ENCODE measurements at regions not wholly inside any gene's neighbourhood (a gene's known extent, or its start where the extent isn't known, plus 50 kb on each side); places are given as distances from the start of the nearest gene placed in this dataset.

GRCh38 chr11:70624598-70624993 lies 226.3 kb downstream of the CTTN start:
- POLR2A ChIA-PET: no interaction called here
- H3K4me3 ChIP-seq (ENCODE audit: low read depth, low read length): no peak overlapping the region
- CTCF ChIA-PET: no interaction called here
- TF ChIP-seq, protein P1, sequence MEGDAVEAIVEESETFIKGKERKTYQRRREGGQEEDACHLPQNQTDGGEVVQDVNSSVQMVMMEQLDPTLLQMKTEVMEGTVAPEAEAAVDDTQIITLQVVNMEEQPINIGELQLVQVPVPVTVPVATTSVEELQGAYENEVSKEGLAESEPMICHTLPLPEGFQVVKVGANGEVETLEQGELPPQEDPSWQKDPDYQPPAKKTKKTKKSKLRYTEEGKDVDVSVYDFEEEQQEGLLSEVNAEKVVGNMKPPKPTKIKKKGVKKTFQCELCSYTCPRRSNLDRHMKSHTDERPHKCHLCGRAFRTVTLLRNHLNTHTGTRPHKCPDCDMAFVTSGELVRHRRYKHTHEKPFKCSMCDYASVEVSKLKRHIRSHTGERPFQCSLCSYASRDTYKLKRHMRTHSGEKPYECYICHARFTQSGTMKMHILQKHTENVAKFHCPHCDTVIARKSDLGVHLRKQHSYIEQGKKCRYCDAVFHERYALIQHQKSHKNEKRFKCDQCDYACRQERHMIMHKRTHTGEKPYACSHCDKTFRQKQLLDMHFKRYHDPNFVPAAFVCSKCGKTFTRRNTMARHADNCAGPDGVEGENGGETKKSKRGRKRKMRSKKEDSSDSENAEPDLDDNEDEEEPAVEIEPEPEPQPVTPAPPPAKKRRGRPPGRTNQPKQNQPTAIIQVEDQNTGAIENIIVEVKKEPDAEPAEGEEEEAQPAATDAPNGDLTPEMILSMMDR (IDR thresholded peaks at IDR 0.05; ENCODE audit: insufficient read depth, low read length, missing control alignments): no peak
- DNase-seq (ENCODE audit: low read depth, low spot score): no peak

- POLR2A ChIA-PET: no interaction called here
- TF ChIP-seq, protein P1 (IDR thresholded peaks at IDR 0.05; ENCODE audit: insufficient read depth, low read length, missing control alignments): no peak
- CTCF ChIA-PET: no interaction called here
- no peak for DNase-seq (ENCODE audit: low read depth, low spot score)
- no peak overlapping the region for H3K4me3 ChIP-seq (ENCODE audit: low read depth, low read length)
Observed at GRCh38 chr11:70625051-70625450, 226.7 kb downstream of the CTTN start.

DNA sequence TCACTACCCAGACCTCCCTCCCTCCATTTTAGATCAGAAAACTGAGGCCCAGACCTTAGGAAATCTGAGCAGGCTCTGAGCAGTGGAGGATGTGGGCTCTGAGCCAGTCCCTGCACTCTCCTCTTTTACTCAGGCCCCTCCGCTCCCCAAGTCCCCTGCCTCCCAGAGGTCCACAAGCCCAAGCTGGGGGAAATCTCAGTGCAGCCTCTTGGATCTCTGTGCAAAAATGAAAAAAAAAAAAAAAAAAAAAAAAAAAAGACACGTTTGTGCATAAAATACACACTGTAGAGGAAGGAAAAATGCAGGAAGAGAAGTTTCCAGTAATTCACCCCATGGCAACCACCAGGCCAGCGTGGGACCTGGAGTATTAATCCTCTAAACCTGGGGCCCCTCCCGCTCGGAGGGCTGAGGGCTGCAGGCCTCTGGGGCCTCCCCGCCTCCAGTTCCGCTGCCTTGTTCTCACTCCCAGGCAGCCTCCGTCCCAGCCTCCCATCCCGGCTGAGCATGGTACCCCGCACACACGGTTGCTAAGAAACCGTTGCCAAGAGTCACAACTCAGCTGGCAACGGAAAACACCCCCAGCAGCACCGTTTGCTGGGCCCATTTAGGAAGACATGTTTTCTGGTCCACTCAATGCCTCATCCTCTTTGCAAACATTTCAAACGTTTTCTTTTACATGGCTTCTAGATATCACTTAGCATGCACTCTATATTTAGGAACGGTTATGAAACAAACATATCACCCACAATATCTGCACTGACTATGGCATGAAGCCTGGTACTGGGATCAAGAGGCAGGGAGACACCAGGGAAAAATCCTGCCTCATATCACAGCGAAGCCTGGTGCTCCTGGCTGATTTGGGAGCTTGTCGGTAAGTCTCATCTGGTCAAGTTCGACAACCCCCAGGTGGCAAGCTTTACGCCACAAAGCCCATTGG lies 227.5 kb downstream of the CTTN start:
- DNase-seq (ENCODE audit: low read depth, low spot score): no peak
- ChIA-PET POLR2A (no interaction called here), CTCF (no interaction called here)
- no peak overlapping the region for H3K4me3 ChIP-seq (ENCODE audit: low read depth, low read length)
- TF ChIP-seq, protein P1 (IDR thresholded peaks at IDR 0.05; ENCODE audit: insufficient read depth, low read length, missing control alignments): no peak

- H3K4me3 ChIP-seq (ENCODE audit: low read depth, low read length): no peak overlapping the region
- ChIA-PET CTCF (no interaction called here), POLR2A (no interaction called here)
- no peak for DNase-seq (ENCODE audit: low read depth, low spot score)
- TF ChIP-seq, protein P1 (IDR thresholded peaks at IDR 0.05; ENCODE audit: insufficient read depth, low read length, missing control alignments): no peak
Observed at GRCh38 chr11:70627219-70627618, 228.9 kb downstream of the CTTN start.

GRCh38 chr11:70628176-70628854 lies 230.0 kb downstream of the CTTN start:
- CTCF ChIA-PET: no interaction called here
- POLR2A ChIA-PET: no interaction called here
- TF ChIP-seq, protein P1 (IDR thresholded peaks at IDR 0.05; ENCODE audit: insufficient read depth, low read length, missing control alignments): no peak
- no peak for DNase-seq (ENCODE audit: low read depth, low spot score)
- no peak overlapping the region for H3K4me3 ChIP-seq (ENCODE audit: low read depth, low read length)

Measured in AG04449 (cell line).